Activated CD8-positive, alpha-beta T cell treated with anti-CD3 and anti-CD28 coated beads for 36 hours (primary cell): ENCODE measurements at regions not wholly inside any gene's neighbourhood (a gene's known extent, or its start where the extent isn't known, plus 50 kb on each side); places are given as distances from the start of the nearest gene placed in this dataset.

ENCODE experiments used
- ATAC-seq: fragments of 200-7000 bp; cut with Tn5 transposase; one replicate; pipeline ENCODE4 v1.10.0; 2021; ENCODE audit warnings: mild to moderate bottlenecking, moderate library complexity
- CTCF ChIA-PET: fragments of 350-600 bp; sonication (Branson Sonifier 250); formaldehyde crosslinking; loops from one replicate; lab custom pipeline; 2021; ENCODE audit warnings: antibody characterized with exemption; lab: Charles Lee
- POLR2A ChIA-PET: fragments of 350-600 bp; sonication (Branson Sonifier 250); formaldehyde crosslinking; loops from one replicate; lab custom pipeline; 2021; ENCODE audit warnings: antibody characterized with exemption; lab: Charles Lee
- DNase-seq: peaks from one replicate; pipeline ENCODE4 v3.0.0-alpha.2; 2020
- H3K27ac Mint-ChIP-seq: one replicate; pipeline ENCODE4 v1.8.0; 2021; ENCODE audit warnings: mild to moderate bottlenecking, mixed read lengths
- H3K27me3 Mint-ChIP-seq: one replicate; pipeline ENCODE4 v1.8.0; 2021; ENCODE audit warnings: mixed read lengths
- H3K36me3 Mint-ChIP-seq: one replicate; pipeline ENCODE4 v1.8.0; 2021; ENCODE audit warnings: low read depth, mixed read lengths
- H3K4me1 Mint-ChIP-seq: one replicate; pipeline ENCODE4 v1.8.0; 2021; ENCODE audit warnings: low read depth, mixed read lengths
- H3K4me3 Mint-ChIP-seq: one replicate; pipeline ENCODE4 v1.8.0; 2021; ENCODE audit warnings: mild to moderate bottlenecking, moderate library complexity, mixed read lengths
- H3K9me3 Mint-ChIP-seq: one replicate; pipeline ENCODE4 v1.8.0; 2021; ENCODE audit warnings: mixed read lengths
- intact Hi-C: fragments of 100-400 bp; cut with micrococcal nuclease; formaldehyde crosslinking; loops from one replicate; pipeline ENCODE4 v1.10.0; 2022
- TF ChIP-seq, protein P1 (sequence below): fragments of 200-600 bp; IDR thresholded peaks from one replicate; pipeline ENCODE4 v1.8.0; 2022; ENCODE audit warnings: antibody characterized with exemption, mild to moderate bottlenecking

- ChIA-PET CTCF (no interaction called here), POLR2A (no interaction called here)
- intact Hi-C loops = no loop called here
- no peaks in the 10 kb centered on the region for H3K27me3 Mint-ChIP-seq
- H3K4me3 Mint-ChIP-seq = no peak overlapping the region
- no peak for DNase-seq
- no peak for ATAC-seq
- H3K36me3 Mint-ChIP-seq = no peaks in the 10 kb centered on the region
- no peaks in the 10 kb centered on the region for H3K4me1 Mint-ChIP-seq
- H3K9me3 Mint-ChIP-seq = peaks cover 3% of the 10 kb centered on the region
- TF ChIP-seq, protein P1, sequence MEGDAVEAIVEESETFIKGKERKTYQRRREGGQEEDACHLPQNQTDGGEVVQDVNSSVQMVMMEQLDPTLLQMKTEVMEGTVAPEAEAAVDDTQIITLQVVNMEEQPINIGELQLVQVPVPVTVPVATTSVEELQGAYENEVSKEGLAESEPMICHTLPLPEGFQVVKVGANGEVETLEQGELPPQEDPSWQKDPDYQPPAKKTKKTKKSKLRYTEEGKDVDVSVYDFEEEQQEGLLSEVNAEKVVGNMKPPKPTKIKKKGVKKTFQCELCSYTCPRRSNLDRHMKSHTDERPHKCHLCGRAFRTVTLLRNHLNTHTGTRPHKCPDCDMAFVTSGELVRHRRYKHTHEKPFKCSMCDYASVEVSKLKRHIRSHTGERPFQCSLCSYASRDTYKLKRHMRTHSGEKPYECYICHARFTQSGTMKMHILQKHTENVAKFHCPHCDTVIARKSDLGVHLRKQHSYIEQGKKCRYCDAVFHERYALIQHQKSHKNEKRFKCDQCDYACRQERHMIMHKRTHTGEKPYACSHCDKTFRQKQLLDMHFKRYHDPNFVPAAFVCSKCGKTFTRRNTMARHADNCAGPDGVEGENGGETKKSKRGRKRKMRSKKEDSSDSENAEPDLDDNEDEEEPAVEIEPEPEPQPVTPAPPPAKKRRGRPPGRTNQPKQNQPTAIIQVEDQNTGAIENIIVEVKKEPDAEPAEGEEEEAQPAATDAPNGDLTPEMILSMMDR = no peak
- no peak overlapping the region for H3K27ac Mint-ChIP-seq
These were observed 114.3 kb upstream of the SEMA6D start for GRCh38 chr15:47603026-47603425.

- Mint-ChIP-seq H3K4me1 (no peaks in the 10 kb centered on the region), H3K27ac (no peak overlapping the region), H3K9me3 (peaks cover 2% of the 10 kb centered on the region), H3K27me3 (no peaks in the 10 kb centered on the region), H3K36me3 (no peaks in the 10 kb centered on the region), H3K4me3 (no peak overlapping the region)
- DNase-seq = no peak
- POLR2A ChIA-PET = no interaction called here
- ATAC-seq = no peak
- CTCF ChIA-PET = interaction anchor here (0.6 kb wide), 1 partner anchor 12 kb away, joined by 3 read pairs; no protein-coding TSS in a partner anchor
- intact Hi-C loops = no loop called here
- TF ChIP-seq, protein P1 = no peak
These were observed 109.6 kb upstream of the SEMA6D start for GRCh38 chr15:47607695-47608094.

- H3K4me1 Mint-ChIP-seq = no peaks in the 10 kb centered on the region
- ATAC-seq (no peak), DNase-seq (no peak)
- intact Hi-C loops = no loop called here
- no peaks in the 10 kb centered on the region for H3K27me3 Mint-ChIP-seq
- peaks cover 2% of the 10 kb centered on the region for H3K9me3 Mint-ChIP-seq
- H3K4me3 Mint-ChIP-seq = no peak overlapping the region
- no peaks in the 10 kb centered on the region for H3K36me3 Mint-ChIP-seq
- no peak overlapping the region for H3K27ac Mint-ChIP-seq
- CTCF ChIA-PET = no interaction called here
- TF ChIP-seq, protein P1 = no peak
- POLR2A ChIA-PET = no interaction called here
These were observed 107.6 kb upstream of the SEMA6D start for GRCh38 chr15:47609693-47610092.

- Mint-ChIP-seq H3K27ac (no peak overlapping the region), H3K27me3 (no peaks in the 10 kb centered on the region), H3K36me3 (no peaks in the 10 kb centered on the region), H3K9me3 (peaks cover 2% of the 10 kb centered on the region), H3K4me1 (no peaks in the 10 kb centered on the region), H3K4me3 (no peak overlapping the region)
- ATAC-seq = no peak
- TF ChIP-seq, protein P1 = no peak
- CTCF ChIA-PET = no interaction called here
- no peak for DNase-seq
- intact Hi-C loops = no loop called here
- POLR2A ChIA-PET = no interaction called here
These were observed 106.6 kb upstream of the SEMA6D start for GRCh38 chr15:47610736-47611135.

GRCh38 chr15:47614360-47615011 lies 102.8 kb upstream of the SEMA6D start:
- TF ChIP-seq, protein P1 = no peak
- POLR2A ChIA-PET = no interaction called here
- Mint-ChIP-seq H3K9me3 (no peaks in the 10 kb centered on the region), H3K4me1 (no peaks in the 10 kb centered on the region), H3K27ac (no peak overlapping the region), H3K4me3 (no peak overlapping the region), H3K27me3 (no peaks in the 10 kb centered on the region), H3K36me3 (no peaks in the 10 kb centered on the region)
- DNase-seq (no peak), ATAC-seq (no peak)
- intact Hi-C loops = no loop called here
- CTCF ChIA-PET = no interaction called here
